ENCODE measurements at regions not wholly inside any gene's neighbourhood (a gene's known extent, or its start where the extent isn't known, plus 50 kb on each side); places are given as distances from the start of the nearest gene placed in this dataset.
"Not testable (repeated sequence)": the region's sequence is repeated elsewhere in the genome, so short reads cannot be mapped to it uniquely, and the experiment has no call there.

- DNase-seq (ENCODE audit: low read depth), result no peak
These were observed 83.1 kb upstream of the SSTR4 start for GRCh38 chr20:22951966-22952365.

DNA sequence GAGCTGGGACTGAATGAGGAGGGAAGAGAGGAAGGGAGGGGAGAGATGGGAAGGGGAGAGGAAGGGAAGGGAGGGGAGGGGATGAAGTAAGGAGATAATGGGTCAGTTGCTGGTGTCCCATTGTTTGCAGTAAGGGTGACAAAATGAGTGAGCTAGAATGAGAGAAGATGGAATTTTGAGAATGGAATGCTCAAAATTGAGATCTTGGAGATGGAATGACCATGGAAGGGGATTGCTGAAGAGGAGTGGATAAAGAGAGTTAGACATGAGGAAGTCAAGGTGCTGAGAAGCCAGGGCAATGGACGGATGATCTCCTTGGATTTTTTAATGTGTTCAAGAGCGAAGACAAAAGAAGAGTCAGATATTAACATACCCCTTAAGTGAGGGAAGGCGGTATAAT, 80.5 kb upstream of the SSTR4 start:
- no peak for DNase-seq (ENCODE audit: low read depth)

- DNase-seq (ENCODE audit: low read depth), result no peak
These were observed 76.7 kb upstream of the SSTR4 start for GRCh38 chr20:22958390-22958789.

DNA sequence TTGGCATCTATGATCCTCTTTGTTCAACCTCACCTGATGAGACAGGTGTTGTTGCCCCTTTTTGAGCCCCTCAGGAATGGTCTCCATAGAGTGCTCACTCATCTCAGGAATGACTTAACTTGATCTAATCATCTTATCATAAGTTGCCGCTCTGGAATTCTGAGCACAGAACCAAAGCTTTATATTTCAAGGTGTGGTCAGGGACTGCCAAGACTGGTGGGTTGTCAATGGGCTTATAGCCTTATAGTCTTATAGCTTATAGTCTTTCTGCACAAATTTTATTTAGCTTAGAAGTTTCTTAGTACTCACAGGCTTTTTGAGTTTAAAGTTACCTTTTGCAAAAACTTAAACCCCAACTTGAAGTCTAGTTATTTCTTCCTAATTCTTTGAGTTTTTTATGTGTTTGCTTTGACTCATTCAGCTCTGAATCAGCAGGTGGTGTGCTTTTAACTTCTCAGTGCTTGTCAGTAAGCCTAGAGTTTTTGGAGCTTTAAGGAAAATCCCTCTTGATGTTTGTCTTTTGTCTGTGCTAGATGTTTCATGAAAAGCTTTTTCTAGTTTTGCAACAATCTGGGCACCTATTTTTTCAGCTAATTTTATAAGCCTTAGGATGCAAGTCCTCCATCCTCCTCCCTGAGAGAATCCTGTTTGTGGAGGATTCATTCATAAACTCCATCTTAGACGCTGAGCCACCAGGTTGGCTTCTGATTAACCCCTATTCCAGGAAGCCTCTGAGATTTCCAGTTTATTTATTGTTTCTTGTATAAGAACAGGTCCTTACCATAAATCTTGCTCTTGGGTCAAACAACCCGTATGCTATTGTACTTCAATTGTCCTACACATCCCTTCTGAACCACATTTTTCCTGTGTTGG, 72.3 kb upstream of the SSTR4 start:
- no peak for DNase-seq (ENCODE audit: low read depth)

DNA sequence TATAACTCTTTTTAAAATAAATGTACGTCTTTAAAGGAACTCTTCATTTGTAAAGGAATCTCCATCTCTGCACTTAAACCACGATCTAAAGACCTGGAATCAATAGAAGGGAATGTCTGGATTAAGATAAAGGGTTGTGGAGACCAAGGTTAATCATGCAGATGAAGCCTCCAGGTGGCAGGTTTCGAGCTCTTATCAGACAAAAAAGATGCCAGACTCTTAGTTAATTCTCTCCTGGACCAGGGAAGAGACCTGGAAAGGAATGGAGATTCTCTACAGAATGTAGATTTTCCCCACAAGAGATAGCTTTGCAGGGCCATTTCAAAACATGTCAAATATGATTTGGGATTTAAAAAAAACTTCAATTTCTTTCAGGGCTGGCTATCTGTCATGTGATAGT, 71.5 kb upstream of the SSTR4 start:
- no peak for DNase-seq (ENCODE audit: low read depth)

DNA sequence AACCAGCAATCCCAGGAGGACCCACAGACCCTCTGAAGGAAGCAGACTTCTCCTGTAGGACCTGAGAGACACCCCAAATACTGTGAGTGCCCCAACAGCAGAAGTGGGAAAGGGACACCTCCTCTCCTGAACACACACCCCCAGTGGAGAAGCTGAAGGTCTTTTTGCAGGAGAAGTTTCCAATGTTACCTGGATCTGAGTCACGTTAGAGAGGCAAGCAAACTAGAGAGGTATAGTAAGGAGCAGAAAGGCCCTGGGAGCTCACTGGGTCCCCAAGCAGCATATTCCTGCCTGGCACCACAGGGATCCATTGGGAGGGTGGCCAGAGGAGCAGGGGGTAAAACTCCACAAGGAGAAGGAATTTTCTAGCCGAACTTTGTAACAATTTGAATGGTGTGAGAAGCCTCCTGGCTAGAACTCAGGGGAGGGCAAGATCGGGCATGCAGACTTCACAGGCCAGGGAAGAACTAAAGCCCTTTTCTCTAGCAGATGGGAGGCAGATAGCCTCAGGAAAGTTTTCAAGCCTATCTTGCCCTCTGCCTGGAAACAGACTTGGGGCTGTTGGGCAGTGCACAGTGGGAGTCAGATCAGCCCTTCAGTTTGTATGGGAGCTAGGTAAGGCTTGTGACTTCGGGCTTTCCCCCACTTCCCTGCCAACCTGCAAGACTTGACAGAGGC, 68.2 kb upstream of the SSTR4 start:
- DNase-seq (ENCODE audit: low read depth), result no peak

DNA sequence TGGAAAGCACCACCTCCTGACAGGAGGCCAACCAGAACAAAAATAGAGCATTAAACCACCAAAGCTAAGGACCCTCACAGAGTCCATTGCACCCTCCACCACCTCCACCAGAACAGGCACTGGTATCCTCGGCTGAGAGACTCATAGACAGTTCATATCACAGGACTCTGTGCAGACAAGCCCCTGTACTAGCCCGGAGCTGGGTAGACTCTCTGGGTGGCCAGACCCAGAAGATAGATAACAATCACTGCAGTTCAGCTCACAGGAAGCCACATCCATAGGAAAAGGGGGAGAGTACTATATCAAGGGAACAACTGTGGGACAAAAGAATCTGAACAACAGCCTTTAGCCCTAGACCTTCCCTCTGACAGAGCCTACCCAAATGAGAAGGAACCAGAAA, 67.4 kb upstream of the SSTR4 start:
- DNase-seq (ENCODE audit: low read depth), result not testable (repeated sequence)

DNA sequence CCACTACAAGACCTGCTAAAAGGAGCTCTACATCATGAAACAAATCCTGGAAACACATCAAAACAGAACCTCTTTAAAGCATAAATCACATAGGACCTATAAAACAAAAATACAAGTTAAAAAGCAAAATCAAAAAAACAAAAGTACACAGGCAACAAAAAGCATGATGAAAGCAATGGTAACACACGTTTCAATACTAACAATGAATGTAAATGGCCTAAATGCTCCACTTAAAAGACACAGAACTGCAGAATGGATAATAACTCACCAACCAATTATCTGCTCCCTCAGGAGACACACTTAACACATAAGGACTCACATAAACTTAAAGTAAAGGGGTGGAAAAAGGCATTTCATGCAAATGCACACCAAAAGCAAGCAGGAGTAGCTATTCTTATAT, 66.1 kb upstream of the SSTR4 start:
- not testable (repeated sequence) for DNase-seq (ENCODE audit: low read depth)

DNA sequence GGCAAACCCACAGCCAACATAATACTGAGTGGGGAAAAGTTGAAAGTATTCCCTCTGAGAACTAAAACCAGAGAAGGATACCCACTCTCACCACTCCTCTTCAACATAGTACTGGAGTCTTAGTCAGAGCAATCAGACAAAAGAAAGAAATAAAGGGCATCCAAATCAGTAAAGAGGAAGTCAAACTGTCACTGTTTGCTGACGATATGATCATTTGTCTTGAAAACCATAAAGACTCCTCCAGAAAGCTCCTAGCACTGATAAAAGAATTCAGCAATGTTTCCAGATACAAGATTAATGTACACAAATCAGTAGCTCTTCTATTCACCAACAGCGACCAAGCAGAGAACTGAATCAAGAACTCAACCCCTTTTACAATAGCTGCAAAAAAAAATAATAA, 64.0 kb upstream of the SSTR4 start:
- not testable (repeated sequence) for DNase-seq (ENCODE audit: low read depth)

GRCh38 chr20:22974354-22974753, 60.8 kb upstream of the SSTR4 start:
- DNase-seq (ENCODE audit: low read depth), result no peak

GRCh38 chr20:22977047-22977785, 57.9 kb upstream of the SSTR4 start:
- DNase-seq (ENCODE audit: low read depth), result no peak

GRCh38 chr20:22984008-22984407, 51.1 kb upstream of the SSTR4 start:
- DNase-seq (ENCODE audit: low read depth), result no peak

- no peak for DNase-seq (ENCODE audit: low read depth)
These were observed 50.5 kb upstream of the SSTR4 start for GRCh38 chr20:22984606-22985005.

DNA sequence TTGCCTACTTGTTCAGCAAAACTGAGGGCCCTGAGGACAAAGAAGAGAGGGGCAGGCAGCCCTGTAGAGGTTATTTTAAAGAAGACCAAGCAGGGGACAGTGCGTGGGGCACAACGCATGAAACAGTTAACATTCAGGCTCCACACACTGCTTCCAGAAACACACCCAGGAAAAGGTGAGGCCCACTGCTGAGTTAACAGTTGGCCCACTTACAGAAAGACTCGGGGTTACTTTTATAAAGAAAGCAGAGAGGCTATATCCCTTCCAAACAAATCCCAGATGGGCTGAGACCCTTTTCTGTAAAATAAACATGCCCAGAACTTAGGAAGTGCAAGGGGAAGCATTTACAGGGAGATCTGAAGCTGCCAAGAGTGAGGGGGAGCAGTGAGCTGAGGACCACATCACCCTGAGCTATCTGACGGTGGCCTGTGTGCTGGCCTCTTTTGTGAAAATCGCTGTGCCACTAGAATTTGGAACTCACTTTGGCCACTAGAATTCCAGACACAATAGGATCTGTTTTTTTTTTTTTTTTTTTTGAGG, 49.8 kb upstream of the SSTR4 start:
- DNase-seq (ENCODE audit: low read depth), result no peak

All from activated T-cell treated with anti-CD3 and anti-CD28 coated beads for 1 hour (primary cell).